IMR-90 (cell line): ENCODE measurements at regions not wholly inside any gene's neighbourhood (a gene's known extent, or its start where the extent isn't known, plus 50 kb on each side); places are given as distances from the start of the nearest gene placed in this dataset.

Experiments used
- ATAC-seq: fragments of 200-7000 bp; cut with Tn5 transposase; 2 replicates; pipeline ENCODE4 v1.9.1; 2020; ENCODE audit warnings: low read depth, mild to moderate bottlenecking, moderate library complexity
- BruUV-seq: library from RNA; stranded (reverse); fragments of 400-500 nt; replicated peaks from 2 replicates; lab custom pipeline; 2021; lab: Mats Ljungman, UMichigan
- CTCF ChIA-PET: fragments of 300-600 bp; formaldehyde crosslinking; extraction: SDS; loops from one replicate; lab custom pipeline; 2021; ENCODE audit warnings: antibody characterized with exemption; lab: Yijun Ruan, JAX
- POLR2A ChIA-PET: fragments of 300-600 bp; sonication (Branson Sonifier 250); formaldehyde crosslinking; loops from one replicate; lab custom pipeline; 2022; ENCODE audit warnings: antibody characterized with exemption; ENCODE audit not compliant: unreplicated experiment; lab: Charles Lee
- DNase-seq: peaks from one replicate; pipeline ENCODE4 v3.0.0; 2013
- H2AFZ ChIP-seq: replicated peaks from 2 replicates; pipeline ENCODE3; 2013; ENCODE audit warnings: low read length, mild to moderate bottlenecking; ENCODE audit not compliant: poor library complexity
- H2AK5ac ChIP-seq: 2 replicates; pipeline ENCODE4 v1.6.1; 2013; ENCODE audit warnings: low read depth, low read length, inconsistent platforms
- H2AK9ac ChIP-seq: replicated peaks from 2 replicates; pipeline ENCODE3; 2013; ENCODE audit warnings: mild to moderate bottlenecking, low read depth, low read length, moderate library complexity; ENCODE audit not compliant: poor library complexity
- H2BK120ac ChIP-seq: 2 replicates; pipeline ENCODE4 v1.6.1; 2013; ENCODE audit warnings: low read depth, low read length, inconsistent platforms
- H2BK15ac ChIP-seq: 3 replicates; pipeline ENCODE4 v1.6.1; 2013; ENCODE audit warnings: low read depth, low read length, inconsistent platforms
- H2BK20ac ChIP-seq: 2 replicates; pipeline ENCODE4 v1.6.1; 2013; ENCODE audit warnings: low read depth, mild to moderate bottlenecking, inconsistent platforms, low read length, moderate library complexity
- H2BK5ac ChIP-seq: 2 replicates; pipeline ENCODE4 v1.6.1; 2013; ENCODE audit warnings: mild to moderate bottlenecking, low read depth, low read length, inconsistent platforms; ENCODE audit not compliant: poor library complexity, severe bottlenecking
- H3K14ac ChIP-seq: replicated peaks from 2 replicates; pipeline ENCODE4 v1.6.1; 2013; ENCODE audit warnings: low read depth, low read length, inconsistent platforms
- H3K18ac ChIP-seq: 2 replicates; pipeline ENCODE4 v1.6.1; 2013; ENCODE audit warnings: low read depth, low read length, control low read depth
- H3K23ac ChIP-seq: 2 replicates; pipeline ENCODE4 v1.6.1; 2013; ENCODE audit warnings: low read depth, low read length, inconsistent platforms
- H3K27ac ChIP-seq: 2 replicates; pipeline ENCODE4 v1.5.1; 2013; ENCODE audit warnings: mild to moderate bottlenecking, control low read depth, low read length; ENCODE audit not compliant: insufficient read depth
- H3K27me3 ChIP-seq: 2 replicates; pipeline ENCODE4 v1.6.1; 2013; ENCODE audit warnings: low read length; ENCODE audit not compliant: control insufficient read depth, insufficient read depth
- H3K36me3 ChIP-seq: 2 replicates; pipeline ENCODE4 v1.6.1; 2013; ENCODE audit warnings: low read length, mixed read lengths; ENCODE audit not compliant: control insufficient read depth, insufficient read depth
- H3K4ac ChIP-seq: 2 replicates; pipeline ENCODE4 v1.6.1; 2013; ENCODE audit warnings: low read depth, low read length, inconsistent platforms
- H3K4me1 ChIP-seq: 2 replicates; pipeline ENCODE4 v1.6.1; 2013; ENCODE audit warnings: low read length, mixed read lengths; ENCODE audit not compliant: control insufficient read depth, insufficient read depth
- H3K4me2 ChIP-seq: 2 replicates; pipeline ENCODE4 v1.6.1; 2013; ENCODE audit warnings: low read depth, mild to moderate bottlenecking, control low read depth, low read length, moderate library complexity
- H3K4me3 ChIP-seq: 2 replicates; pipeline ENCODE4 v1.5.1; 2013; ENCODE audit warnings: low read depth, mild to moderate bottlenecking, control low read depth, low read length, moderate library complexity; ENCODE audit not compliant: insufficient read depth
- H3K56ac ChIP-seq: 2 replicates; pipeline ENCODE4 v1.6.1; 2013; ENCODE audit warnings: low read length, inconsistent platforms; ENCODE audit not compliant: insufficient read depth; ENCODE audit errors: extremely low read depth
- H3K79me1 ChIP-seq, 2 experiments: 2 replicates each; pipeline ENCODE4 v1.6.1; 2013; ENCODE audit warnings: low read length in 2 of 2, inconsistent platforms in 1 of 2, low read depth in 1 of 2
- H3K9ac ChIP-seq: 2 replicates; pipeline ENCODE4 v1.6.1; 2013; ENCODE audit warnings: low read depth, low read length, control low read depth
- H3K9me1 ChIP-seq: 2 replicates; pipeline ENCODE4 v1.6.1; 2013; ENCODE audit warnings: low read length, inconsistent platforms; ENCODE audit not compliant: insufficient read depth
- H3K9me3 ChIP-seq: 2 replicates; pipeline ENCODE4 v1.6.1; 2013; ENCODE audit warnings: low read length; ENCODE audit not compliant: control insufficient read depth, insufficient read depth
- H4K20me1 ChIP-seq: 2 replicates; pipeline ENCODE4 v1.6.1; 2013; ENCODE audit warnings: low read length, inconsistent platforms; ENCODE audit not compliant: insufficient read depth
- H4K5ac ChIP-seq: 2 replicates; pipeline ENCODE4 v1.6.1; 2013; ENCODE audit warnings: mild to moderate bottlenecking, low read depth, low read length, control low read depth
- H4K8ac ChIP-seq, 2 experiments: 2 replicates each; pipeline ENCODE4 v1.6.1; 2013; ENCODE audit warnings: low read depth in 2 of 2, low read length in 2 of 2, control low read depth in 1 of 2, inconsistent platforms in 1 of 2
- H4K91ac ChIP-seq: 2 replicates; pipeline ENCODE4 v1.6.1; 2013; ENCODE audit warnings: low read depth, low read length, inconsistent platforms; ENCODE audit not compliant: insufficient read depth
- CEBPB ChIP-seq: IDR thresholded peaks from 2 replicates; pipeline ENCODE4 v1.6.1; 2012; ENCODE audit warnings: low read depth, low read length, improper control_type of control experiment
- CHD1 ChIP-seq: IDR thresholded peaks from 2 replicates; pipeline ENCODE4 v1.6.1; 2012; ENCODE audit warnings: low read depth, low read length, improper control_type of control experiment
- FOS ChIP-seq: fragments of 150-350 bp; IDR thresholded peaks from 2 replicates; pipeline ENCODE4 v1.6.1; 2016; ENCODE audit warnings: low read depth, low read length
- MAFK ChIP-seq: IDR thresholded peaks from 2 replicates; pipeline ENCODE4 v1.6.1; 2012; ENCODE audit warnings: low read depth, low read length, improper control_type of control experiment
- MAZ ChIP-seq: IDR thresholded peaks from 2 replicates; pipeline ENCODE4 v1.6.1; 2012; ENCODE audit warnings: low read depth, mild to moderate bottlenecking, low read length, improper control_type of control experiment, moderate library complexity, borderline replicate concordance
- MXI1 ChIP-seq: IDR thresholded peaks from 2 replicates; pipeline ENCODE4 v1.6.1; 2012; ENCODE audit warnings: low read depth, mild to moderate bottlenecking, low read length, moderate library complexity, borderline replicate concordance
- NFE2L2 ChIP-seq: fragments of 150-350 bp; IDR thresholded peaks from 2 replicates; pipeline ENCODE4 v1.6.1; 2016; ENCODE audit warnings: low read depth, mild to moderate bottlenecking, low read length
- POLR2A ChIP-seq: IDR thresholded peaks from 2 replicates; pipeline ENCODE4 v1.6.1; 2012; ENCODE audit warnings: mild to moderate bottlenecking, low read depth, low read length
- RAD21 ChIP-seq: IDR thresholded peaks from 2 replicates; pipeline ENCODE4 v1.6.1; 2012; ENCODE audit warnings: low read length, improper control_type of control experiment
- RCOR1 ChIP-seq: IDR thresholded peaks from 2 replicates; pipeline ENCODE4 v1.6.1; 2012; ENCODE audit warnings: mild to moderate bottlenecking, low read length, improper control_type of control experiment; ENCODE audit not compliant: insufficient replicate concordance
- RFX5 ChIP-seq: IDR thresholded peaks from 2 replicates; pipeline ENCODE4 v1.8.0; 2012; ENCODE audit warnings: low read depth, mild to moderate bottlenecking, low read length, moderate library complexity
- SMC3 ChIP-seq: fragments of 150-350 bp; IDR thresholded peaks from 2 replicates; pipeline ENCODE4 v1.6.1; 2016; ENCODE audit warnings: low read depth, mild to moderate bottlenecking, antibody characterized with exemption, low read length, moderate library complexity
- USF2 ChIP-seq: fragments of 150-350 bp; IDR thresholded peaks from 2 replicates; pipeline ENCODE4 v1.6.1; 2017; ENCODE audit warnings: mild to moderate bottlenecking, antibody characterized with exemption, low read length, low read depth
- WGBS, 2 experiments: methylation state at CpG; one replicate each; pipeline versions ENCODE4 v1.1.5 to v1.1.7; 2013; ENCODE audit warnings: missing lambda C conversion rate in 2 of 2; ENCODE audit not compliant: insufficient read length in 1 of 2; ENCODE audit errors: extremely low coverage in 2 of 2; 5-methylcytosine and 5-hydroxymethylcytosine counted together
- dilution Hi-C: fragments of 300-500 bp; cut with HindIII; formaldehyde crosslinking; loops from one replicate; pipeline ENCODE4 v1.14.3; 2018; ENCODE audit warnings: low sequenced_read_pairs; ENCODE audit not compliant: unreplicated experiment
- in situ Hi-C: fragments of 300-500 bp; cut with MboI; formaldehyde crosslinking; loops from 3 replicates; pipeline ENCODE4 v1.14.3; 2019; ENCODE audit warnings: low sequenced_read_pairs, inconsistent platforms, mixed read lengths
- intact Hi-C: fragments of 100-400 bp; cut with micrococcal nuclease; formaldehyde crosslinking; loops from 2 replicates; pipeline ENCODE4 v1.10.0; 2022
- TF ChIP-seq, protein P1 (sequence below): fragments of 150-350 bp; IDR thresholded peaks from 2 replicates; pipeline ENCODE4 v1.6.1; 2016; ENCODE audit warnings: low read depth, mild to moderate bottlenecking, low read length, moderate library complexity, borderline replicate concordance
- TF ChIP-seq, protein P2 (sequence below): conservative IDR thresholded peaks from 2 replicates; pipeline ENCODE4 v1.5.1; 2012; ENCODE audit warnings: mild to moderate bottlenecking, low read depth, low read length, improper control_type of control experiment

DNA sequence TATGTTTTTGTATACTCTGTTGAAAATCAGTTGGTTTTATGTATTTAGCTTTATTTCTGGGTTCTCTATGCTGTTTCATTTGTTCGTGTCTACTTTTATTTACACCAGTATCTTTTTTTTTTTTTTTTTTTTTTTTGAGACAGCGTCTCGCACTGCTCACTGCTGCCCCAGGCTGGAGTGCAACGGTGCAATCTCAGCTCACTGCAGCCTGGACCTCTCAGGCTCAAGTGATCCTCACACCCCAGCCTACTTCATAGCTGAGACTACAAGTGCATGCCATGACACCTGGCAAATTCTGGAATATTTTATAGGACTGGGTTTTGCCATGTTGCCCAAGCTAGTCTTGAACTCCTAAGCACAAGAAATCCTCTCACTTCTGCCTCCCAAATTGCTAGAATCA is 869.4 kb upstream of the CDH6 start:
- H3K79me1 ChIP-seq: no peaks in the 10 kb centered on the region
- H2BK15ac ChIP-seq: no peak overlapping the region
- BruUV-seq: no TSS peak
- ChIA-PET POLR2A (no interaction called here), CTCF (interaction anchor here (0.7 kb wide), 1 partner anchor 10 kb away, joined by 3 read pairs; no protein-coding TSS in a partner anchor)
- no peak overlapping the region for H4K91ac ChIP-seq
- H3K36me3 ChIP-seq: no peaks in the 10 kb centered on the region
- no peak for ATAC-seq
- no peak overlapping the region for H3K4ac ChIP-seq
- dilution Hi-C loops: no loop called here
- H3K23ac ChIP-seq: no peak overlapping the region
- no peak overlapping the region for H3K27ac ChIP-seq
- H3K18ac ChIP-seq: no peak overlapping the region
- no peak overlapping the region for H2AK5ac ChIP-seq
- no peak overlapping the region for H2AFZ ChIP-seq
- H3K4me1 ChIP-seq: no peaks in the 10 kb centered on the region
- no peak overlapping the region for H3K14ac ChIP-seq
- no peak overlapping the region for H3K4me3 ChIP-seq
- no peak for TF ChIP-seq MAZ
- no peak for TF ChIP-seq MAFK
- TF ChIP-seq SMC3: no peak
- TF ChIP-seq CEBPB: no peak
- no peak for TF ChIP-seq USF2
- TF ChIP-seq RAD21: no peak
- TF ChIP-seq RCOR1: no peak
- TF ChIP-seq MXI1: no peak
- TF ChIP-seq POLR2A: no peak
- TF ChIP-seq NFE2L2: no peak
- TF ChIP-seq FOS: no peak
- TF ChIP-seq, protein P1, sequence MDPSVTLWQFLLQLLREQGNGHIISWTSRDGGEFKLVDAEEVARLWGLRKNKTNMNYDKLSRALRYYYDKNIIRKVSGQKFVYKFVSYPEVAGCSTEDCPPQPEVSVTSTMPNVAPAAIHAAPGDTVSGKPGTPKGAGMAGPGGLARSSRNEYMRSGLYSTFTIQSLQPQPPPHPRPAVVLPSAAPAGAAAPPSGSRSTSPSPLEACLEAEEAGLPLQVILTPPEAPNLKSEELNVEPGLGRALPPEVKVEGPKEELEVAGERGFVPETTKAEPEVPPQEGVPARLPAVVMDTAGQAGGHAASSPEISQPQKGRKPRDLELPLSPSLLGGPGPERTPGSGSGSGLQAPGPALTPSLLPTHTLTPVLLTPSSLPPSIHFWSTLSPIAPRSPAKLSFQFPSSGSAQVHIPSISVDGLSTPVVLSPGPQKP: no peak
- no peak for TF ChIP-seq CHD1
- TF ChIP-seq, protein P2, sequence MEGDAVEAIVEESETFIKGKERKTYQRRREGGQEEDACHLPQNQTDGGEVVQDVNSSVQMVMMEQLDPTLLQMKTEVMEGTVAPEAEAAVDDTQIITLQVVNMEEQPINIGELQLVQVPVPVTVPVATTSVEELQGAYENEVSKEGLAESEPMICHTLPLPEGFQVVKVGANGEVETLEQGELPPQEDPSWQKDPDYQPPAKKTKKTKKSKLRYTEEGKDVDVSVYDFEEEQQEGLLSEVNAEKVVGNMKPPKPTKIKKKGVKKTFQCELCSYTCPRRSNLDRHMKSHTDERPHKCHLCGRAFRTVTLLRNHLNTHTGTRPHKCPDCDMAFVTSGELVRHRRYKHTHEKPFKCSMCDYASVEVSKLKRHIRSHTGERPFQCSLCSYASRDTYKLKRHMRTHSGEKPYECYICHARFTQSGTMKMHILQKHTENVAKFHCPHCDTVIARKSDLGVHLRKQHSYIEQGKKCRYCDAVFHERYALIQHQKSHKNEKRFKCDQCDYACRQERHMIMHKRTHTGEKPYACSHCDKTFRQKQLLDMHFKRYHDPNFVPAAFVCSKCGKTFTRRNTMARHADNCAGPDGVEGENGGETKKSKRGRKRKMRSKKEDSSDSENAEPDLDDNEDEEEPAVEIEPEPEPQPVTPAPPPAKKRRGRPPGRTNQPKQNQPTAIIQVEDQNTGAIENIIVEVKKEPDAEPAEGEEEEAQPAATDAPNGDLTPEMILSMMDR: no peak
- no peak for TF ChIP-seq RFX5
- no peak overlapping the region for H3K9ac ChIP-seq
- no peak overlapping the region for H4K5ac ChIP-seq
- no peak overlapping the region for H3K56ac ChIP-seq
- H3K27me3 ChIP-seq: no peaks in the 10 kb centered on the region
- no peak overlapping the region for H2BK5ac ChIP-seq
- no peak overlapping the region for H3K4me2 ChIP-seq
- H2BK20ac ChIP-seq: no peak overlapping the region
- H2AK9ac ChIP-seq: no peak overlapping the region
- no peak for DNase-seq
- intact Hi-C loops: no loop called here
- no peaks in the 10 kb centered on the region for H3K9me1 ChIP-seq
- no peaks in the 10 kb centered on the region for H3K9me3 ChIP-seq
- no peak overlapping the region for H4K8ac ChIP-seq
- in situ Hi-C loops: no loop called here
- no CpG with 5 or more reads among the region's 4 CpGs for WGBS, 2 experiments
- no peak overlapping the region for H2BK120ac ChIP-seq
- H4K20me1 ChIP-seq: no peaks in the 10 kb centered on the region
